Ovary (tissue), 3 donors: ENCODE measurements at regions not wholly inside any gene's neighbourhood (a gene's known extent, or its start where the extent isn't known, plus 50 kb on each side); places are given as distances from the start of the nearest gene placed in this dataset.

Experiments used
- CTCF ChIP-seq, 3 donors: fragments of 450-650 bp in 2 of 3; fragments of 200-600 bp in 1 of 3; IDR thresholded peaks; one replicate each; pipeline versions ENCODE4 v1.5.1 to v1.8.0; 2016 to 2022; ENCODE audit warnings: antibody characterized with exemption in 3 of 3, mild to moderate bottlenecking in 1 of 3
- EP300 ChIP-seq: sonication (generic); formaldehyde crosslinking; IDR thresholded peaks from one replicate; pipeline ENCODE4 v1.6.1; 2017; ENCODE audit warnings: antibody characterized with exemption
- POLR2A ChIP-seq: fragments of 450-650 bp; IDR thresholded peaks from one replicate; pipeline ENCODE4 v1.6.1; 2017; ENCODE audit warnings: antibody characterized with exemption, mild to moderate bottlenecking, moderate library complexity
- donor health status: DM: no; HTN: no; CAD: no.

DNA sequence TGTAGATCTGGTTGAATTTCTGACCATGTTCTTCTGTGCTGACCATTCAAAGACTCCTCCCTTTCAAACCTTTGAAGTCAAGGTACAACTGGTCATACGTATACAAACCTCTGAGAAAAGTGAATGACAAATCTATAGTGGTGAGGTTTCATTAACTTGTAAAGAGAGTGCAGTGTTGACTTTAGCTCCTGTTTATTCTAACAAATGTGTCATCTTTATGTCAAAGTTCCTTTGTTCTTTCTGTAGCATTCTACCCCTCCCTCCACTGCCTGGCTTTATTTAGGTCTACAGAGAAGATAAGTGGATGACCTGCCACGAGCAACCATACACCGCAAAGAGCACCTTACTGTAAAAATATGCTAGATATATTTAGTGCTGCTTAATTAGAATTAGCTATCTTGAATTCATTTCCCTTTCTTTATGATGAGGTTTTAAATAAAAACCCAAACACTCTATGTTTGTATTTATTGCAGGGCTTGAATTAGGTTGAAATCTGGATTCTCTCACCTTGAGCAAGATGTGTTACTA lies 520.0 kb upstream of the CDH11 start:
- TF ChIP-seq POLR2A (no peak), CTCF (IDR thresholded peaks at IDR 0.05) (no peak), EP300 (no peak)
